GM18867 (cell line): ENCODE measurements at regions not wholly inside any gene's neighbourhood (a gene's known extent, or its start where the extent isn't known, plus 50 kb on each side); places are given as distances from the start of the nearest gene placed in this dataset.
A peak's percentile ranks its signal among the peaks of the same experiment; 100 is the strongest.
"Not testable (repeated sequence)": the region's sequence is repeated elsewhere in the genome, so short reads cannot be mapped to it uniquely, and the experiment has no call there.

ENCODE experiments used
- ATAC-seq: cut with Tn5 transposase; IDR thresholded peaks from one replicate; pipeline ENCODE4 v1.9.1; 2021; ENCODE audit warnings: mild to moderate bottlenecking, moderate library complexity; ENCODE audit not compliant: unreplicated experiment

GRCh38 chrX:121169099-121170035 lies 122.0 kb downstream of the GLUD2 start:
- ATAC-seq, result no peak

GRCh38 chrX:121172703-121173102 lies 125.3 kb downstream of the GLUD2 start:
- ATAC-seq, result no peak

- no peak for ATAC-seq
Measured at GRCh38 chrX:121179972-121180371, 132.6 kb downstream of the GLUD2 start.

GRCh38 chrX:121191779-121192178 lies 144.4 kb downstream of the GLUD2 start:
- ATAC-seq, result no peak

- peak; percentile 50 for ATAC-seq
Measured at GRCh38 chrX:121195719-121196118, 148.3 kb downstream of the GLUD2 start.

- ATAC-seq, result not testable (repeated sequence)
Measured at GRCh38 chrX:121196872-121197444, 149.5 kb downstream of the GLUD2 start.

GRCh38 chrX:121208563-121208962 lies 161.2 kb downstream of the GLUD2 start:
- ATAC-seq, result no peak

- no peak for ATAC-seq
Measured at GRCh38 chrX:121216641-121217374, 169.4 kb downstream of the GLUD2 start.

- no peak for ATAC-seq
Measured at GRCh38 chrX:121221322-121221977, 174.0 kb downstream of the GLUD2 start.

GRCh38 chrX:121227888-121228287 lies 180.5 kb downstream of the GLUD2 start:
- ATAC-seq, result no peak

GRCh38 chrX:121231566-121232358 lies 184.4 kb downstream of the GLUD2 start:
- no peak for ATAC-seq

- ATAC-seq, result no peak
Measured at GRCh38 chrX:121236040-121236439, 188.6 kb downstream of the GLUD2 start.

- no peak for ATAC-seq
Measured at GRCh38 chrX:121238093-121238492, 190.7 kb downstream of the GLUD2 start.

- no peak for ATAC-seq
Measured at GRCh38 chrX:121244511-121244910, 197.1 kb downstream of the GLUD2 start.

GRCh38 chrX:121245763-121246162 lies 198.4 kb downstream of the GLUD2 start:
- ATAC-seq, result no peak

GRCh38 chrX:121254336-121254735 lies 206.9 kb downstream of the GLUD2 start:
- ATAC-seq, result no peak

GRCh38 chrX:121256647-121257046 lies 209.2 kb downstream of the GLUD2 start:
- ATAC-seq, result no peak

GRCh38 chrX:121258545-121258944 lies 211.1 kb downstream of the GLUD2 start:
- ATAC-seq, result peak; percentile 66

- peak; percentile 5 for ATAC-seq
Measured at GRCh38 chrX:121259170-121259569, 211.8 kb downstream of the GLUD2 start.

GRCh38 chrX:121260596-121261240 lies 213.3 kb downstream of the GLUD2 start:
- no peak for ATAC-seq
